ENCODE measurements at regions not wholly inside any gene's neighbourhood (a gene's known extent, or its start where the extent isn't known, plus 50 kb on each side); places are given as distances from the start of the nearest gene placed in this dataset.

GRCh38 chr4:40699648-40700047 lies 50.1 kb upstream of the NSUN7 start:
- no peak for TF ChIP-seq ZNF132 (tag by site-specific recombination; IDR thresholded peaks at IDR 0.05; ENCODE audit: borderline replicate concordance)
- TF ChIP-seq ZNF530 (tag by site-specific recombination; IDR thresholded peaks at IDR 0.05; ENCODE audit: low read depth) = no peak
- TF ChIP-seq, protein P1, sequence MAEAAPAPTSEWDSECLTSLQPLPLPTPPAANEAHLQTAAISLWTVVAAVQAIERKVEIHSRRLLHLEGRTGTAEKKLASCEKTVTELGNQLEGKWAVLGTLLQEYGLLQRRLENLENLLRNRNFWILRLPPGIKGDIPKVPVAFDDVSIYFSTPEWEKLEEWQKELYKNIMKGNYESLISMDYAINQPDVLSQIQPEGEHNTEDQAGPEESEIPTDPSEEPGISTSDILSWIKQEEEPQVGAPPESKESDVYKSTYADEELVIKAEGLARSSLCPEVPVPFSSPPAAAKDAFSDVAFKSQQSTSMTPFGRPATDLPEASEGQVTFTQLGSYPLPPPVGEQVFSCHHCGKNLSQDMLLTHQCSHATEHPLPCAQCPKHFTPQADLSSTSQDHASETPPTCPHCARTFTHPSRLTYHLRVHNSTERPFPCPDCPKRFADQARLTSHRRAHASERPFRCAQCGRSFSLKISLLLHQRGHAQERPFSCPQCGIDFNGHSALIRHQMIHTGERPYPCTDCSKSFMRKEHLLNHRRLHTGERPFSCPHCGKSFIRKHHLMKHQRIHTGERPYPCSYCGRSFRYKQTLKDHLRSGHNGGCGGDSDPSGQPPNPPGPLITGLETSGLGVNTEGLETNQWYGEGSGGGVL (tag by site-specific recombination; IDR thresholded peaks at IDR 0.05) = no peak
- no peak for TF ChIP-seq ZNF549 (tag by site-specific recombination; IDR thresholded peaks at IDR 0.05)
- TF ChIP-seq ZNF768 (tag by site-specific recombination; IDR thresholded peaks at IDR 0.05) = no peak
- TF ChIP-seq ZNF221 (tag by site-specific recombination; IDR thresholded peaks at IDR 0.05; ENCODE audit: borderline replicate concordance) = no peak
- TF ChIP-seq ZNF16 (tag by site-specific recombination; IDR thresholded peaks at IDR 0.05; ENCODE audit: low read depth) = no peak
- no peak for TF ChIP-seq ZNF610 (tag by site-specific recombination; IDR thresholded peaks at IDR 0.05; ENCODE audit: borderline replicate concordance)
- no peak for TF ChIP-seq EGR2 (tag by site-specific recombination; IDR thresholded peaks at IDR 0.05; ENCODE audit: low read depth)
- no peak for TF ChIP-seq ZBTB20 (tag by site-specific recombination; IDR thresholded peaks at IDR 0.05)
- TF ChIP-seq ZNF707 (tag by site-specific recombination; IDR thresholded peaks at IDR 0.05) = no peak
- no peak overlapping the region for H3K27ac ChIP-seq (ENCODE audit: extremely low read depth, low read depth, low read length)
- no peak overlapping the region for H3K4me3 ChIP-seq (ENCODE audit: low read depth, low read length)
- H3K36me3 ChIP-seq (ENCODE audit: control insufficient read depth in 2 of 2, insufficient read depth in 1 of 2, low read length in 2 of 2) = no peaks in the 10 kb centered on the region
- ChIA-PET POLR2A (no interaction called here), CTCF (no interaction called here)
- H3K4me1 ChIP-seq (ENCODE audit: control insufficient read depth, insufficient read depth, low read length) = no peaks in the 10 kb centered on the region
- H3K9me3 ChIP-seq (ENCODE audit: control insufficient read depth, insufficient read depth, low read depth, low read length) = no peaks in the 10 kb centered on the region
